ENCODE measurements at regions not wholly inside any gene's neighbourhood (a gene's known extent, or its start where the extent isn't known, plus 50 kb on each side); places are given as distances from the start of the nearest gene placed in this dataset.
"Not testable (repeated sequence)": the region's sequence is repeated elsewhere in the genome, so short reads cannot be mapped to it uniquely, and the experiment has no call there.

GRCh38 chr9:82893549-82893948 lies 169.4 kb downstream of the RASEF start:
- DNase-seq (no peak), ATAC-seq (no peak)
- POLR2A ChIA-PET, result no interaction called here
- Mint-ChIP-seq H3K4me1 (no peaks in the 10 kb centered on the region), H3K4me3 (no peak overlapping the region), H3K27ac (no peak overlapping the region), H3K27me3 (no peaks in the 10 kb centered on the region), H3K9me3 (peaks cover 0 to 8% (median 0%) of the 10 kb centered on the region in 9 donors), H3K36me3 (no peaks in the 10 kb centered on the region)

- Mint-ChIP-seq H3K27ac (no peak overlapping the region), H3K27me3 (no peaks in the 10 kb centered on the region), H3K4me1 (no peaks in the 10 kb centered on the region), H3K9me3 (peaks cover 0 to 8% (median 0%) of the 10 kb centered on the region in 9 donors), H3K4me3 (no peak overlapping the region), H3K36me3 (no peaks in the 10 kb centered on the region)
- POLR2A ChIA-PET, result no interaction called here
- no peak for DNase-seq
- no peak for ATAC-seq
Measured at GRCh38 chr9:82894548-82894947, 168.4 kb downstream of the RASEF start.

- POLR2A ChIA-PET, result no interaction called here
- DNase-seq, result no peak
- Mint-ChIP-seq H3K36me3 (no peaks in the 10 kb centered on the region), H3K27me3 (no peaks in the 10 kb centered on the region), H3K9me3 (peaks cover 0 to 8% (median 0%) of the 10 kb centered on the region in 9 donors), H3K4me1 (no peaks in the 10 kb centered on the region), H3K27ac (no peak overlapping the region), H3K4me3 (no peak overlapping the region)
- ATAC-seq, result no peak
Measured at GRCh38 chr9:82894961-82895821, 167.8 kb downstream of the RASEF start.

GRCh38 chr9:82895822-82896110 lies 167.2 kb downstream of the RASEF start:
- POLR2A ChIA-PET, result no interaction called here
- Mint-ChIP-seq H3K27me3 (peaks cover 0 to 1% (median 0%) of the 10 kb centered on the region in 5 donors), H3K4me1 (no peaks in the 10 kb centered on the region), H3K36me3 (no peaks in the 10 kb centered on the region), H3K4me3 (no peak overlapping the region), H3K9me3 (peaks cover 0 to 8% (median 0%) of the 10 kb centered on the region in 9 donors), H3K27ac (no peak overlapping the region)
- ATAC-seq (no peak), DNase-seq (no peak)

GRCh38 chr9:82903503-82903902 lies 159.4 kb downstream of the RASEF start:
- Mint-ChIP-seq H3K4me1 (no peaks in the 10 kb centered on the region), H3K4me3 (no peak overlapping the region), H3K36me3 (no peaks in the 10 kb centered on the region), H3K27me3 (peaks cover 0 to 7% (median 1%) of the 10 kb centered on the region in 5 donors), H3K9me3 (no peaks in the 10 kb centered on the region), H3K27ac (no peak overlapping the region)
- POLR2A ChIA-PET, result no interaction called here
- DNase-seq (no peak), ATAC-seq (no peak)

GRCh38 chr9:82911996-82912395 lies 150.9 kb downstream of the RASEF start:
- Mint-ChIP-seq H3K4me3 (no peak overlapping the region), H3K36me3 (peaks cover 0 to 23% (median 0%) of the 10 kb centered on the region in 3 donors), H3K4me1 (no peaks in the 10 kb centered on the region), H3K27ac (no peak overlapping the region), H3K27me3 (peaks cover 0 to 9% (median 2%) of the 10 kb centered on the region in 5 donors), H3K9me3 (peaks cover 9 to 39% (median 11%) of the 10 kb centered on the region in 9 donors)
- ATAC-seq (no peak), DNase-seq (no peak)
- POLR2A ChIA-PET, result no interaction called here

- Mint-ChIP-seq H3K9me3 (peaks cover 9 to 45% (median 15%) of the 10 kb centered on the region in 9 donors), H3K4me1 (no peaks in the 10 kb centered on the region), H3K27ac (no peak overlapping the region), H3K4me3 (no peak overlapping the region), H3K36me3 (peaks cover 0 to 24% (median 0%) of the 10 kb centered on the region in 3 donors), H3K27me3 (peaks cover 0 to 9% (median 2%) of the 10 kb centered on the region in 5 donors)
- ATAC-seq (no peak), DNase-seq (no peak)
- POLR2A ChIA-PET, result no interaction called here
Measured at GRCh38 chr9:82912645-82913044, 150.3 kb downstream of the RASEF start.

GRCh38 chr9:82916238-82916637 lies 146.7 kb downstream of the RASEF start:
- H3K36me3 Mint-ChIP-seq, result peaks cover 0 to 24% (median 0%) of the 10 kb centered on the region in 3 donors
- DNase-seq, POLR2A ChIA-PET, H3K27me3 Mint-ChIP-seq, ATAC-seq, H3K4me1 Mint-ChIP-seq, H3K4me3 Mint-ChIP-seq, H3K27ac Mint-ChIP-seq: not testable (repeated sequence)
- peaks cover 9 to 28% (median 17%) of the 10 kb centered on the region in 9 donors for H3K9me3 Mint-ChIP-seq

- POLR2A ChIA-PET, result no interaction called here
- H3K27ac Mint-ChIP-seq, result no peak overlapping the region
- H3K27me3 Mint-ChIP-seq, result peaks cover 0 to 3% (median 0%) of the 10 kb centered on the region in 5 donors
- DNase-seq (no peak), ATAC-seq (no peak)
- H3K36me3 Mint-ChIP-seq, result peaks cover 0 to 20% (median 0%) of the 10 kb centered on the region in 3 donors
- H3K4me3 Mint-ChIP-seq, result no peak overlapping the region
- no peaks in the 10 kb centered on the region for H3K4me1 Mint-ChIP-seq
- peaks cover 8 to 22% (median 17%) of the 10 kb centered on the region in 9 donors for H3K9me3 Mint-ChIP-seq
Measured at GRCh38 chr9:82920154-82920553, 142.8 kb downstream of the RASEF start.

GRCh38 chr9:82922686-82923085 lies 140.3 kb downstream of the RASEF start:
- H3K27ac Mint-ChIP-seq, result no peak overlapping the region
- H3K36me3 Mint-ChIP-seq, result no peaks in the 10 kb centered on the region
- peaks cover 0 to 9% (median 0%) of the 10 kb centered on the region in 9 donors for H3K9me3 Mint-ChIP-seq
- POLR2A ChIA-PET, result no interaction called here
- ATAC-seq, result no peak
- H3K27me3 Mint-ChIP-seq, result peaks cover 0 to 3% (median 0%) of the 10 kb centered on the region in 5 donors
- no peaks in the 10 kb centered on the region for H3K4me1 Mint-ChIP-seq
- no peak overlapping the region for H3K4me3 Mint-ChIP-seq
- DNase-seq, result no peak

- H3K4me1 Mint-ChIP-seq, result no peaks in the 10 kb centered on the region
- no peaks in the 10 kb centered on the region for H3K36me3 Mint-ChIP-seq
- peaks cover 0 to 3% (median 0%) of the 10 kb centered on the region in 5 donors for H3K27me3 Mint-ChIP-seq
- ATAC-seq (no peak), DNase-seq (no peak)
- H3K4me3 Mint-ChIP-seq, result no peak overlapping the region
- peaks cover 0 to 9% (median 0%) of the 10 kb centered on the region in 9 donors for H3K9me3 Mint-ChIP-seq
- no peak overlapping the region for H3K27ac Mint-ChIP-seq
- POLR2A ChIA-PET, result no interaction called here
Measured at GRCh38 chr9:82923092-82923911, 139.6 kb downstream of the RASEF start.

- POLR2A ChIA-PET, result no interaction called here
- peaks cover 0 to 9% (median 0%) of the 10 kb centered on the region in 9 donors for H3K9me3 Mint-ChIP-seq
- H3K27me3 Mint-ChIP-seq, result peaks cover 0 to 3% (median 0%) of the 10 kb centered on the region in 5 donors
- ATAC-seq, result no peak
- no peak for DNase-seq
- no peak overlapping the region for H3K27ac Mint-ChIP-seq
- no peaks in the 10 kb centered on the region for H3K36me3 Mint-ChIP-seq
- no peaks in the 10 kb centered on the region for H3K4me1 Mint-ChIP-seq
- H3K4me3 Mint-ChIP-seq, result no peak overlapping the region
Measured at GRCh38 chr9:82923912-82924605, 138.9 kb downstream of the RASEF start.
